ENCODE measurements at regions not wholly inside any gene's neighbourhood (a gene's known extent, or its start where the extent isn't known, plus 50 kb on each side); places are given as distances from the start of the nearest gene placed in this dataset.

DNA sequence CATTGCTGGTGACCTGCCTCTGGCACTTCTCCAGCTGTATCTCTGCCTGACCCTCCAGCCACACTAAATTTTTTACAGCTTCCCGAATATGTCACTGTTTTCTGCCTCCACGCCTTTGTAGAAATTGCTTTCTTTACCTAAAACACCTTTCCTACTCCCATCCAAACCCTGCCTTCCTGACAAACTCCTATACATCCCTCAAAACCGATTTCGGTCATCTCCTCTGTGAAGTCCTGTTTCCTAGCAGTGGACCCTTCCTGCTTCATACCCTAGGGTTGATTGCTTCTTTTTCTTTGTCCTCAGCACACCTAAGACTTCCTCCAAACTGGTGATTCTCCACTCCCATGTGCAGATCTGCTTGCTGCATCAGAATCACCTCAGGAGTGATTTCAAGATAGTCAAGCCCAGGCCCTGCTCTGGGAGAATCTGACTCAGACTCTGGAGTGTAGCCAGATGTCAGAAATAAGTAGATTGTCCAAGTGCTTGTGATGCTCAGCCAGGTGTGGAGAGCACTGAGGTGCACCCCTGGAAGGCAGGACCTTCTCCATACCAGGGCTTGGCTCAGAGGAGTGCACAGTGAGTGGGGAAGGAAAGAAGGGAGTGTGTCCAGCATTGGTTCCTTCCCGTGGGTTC, 184.2 kb downstream of the COPRS start:
- Histone ChIP-seq H3K4me1 (ENCODE audit: insufficient read depth, low read length) (no peaks in the 10 kb centered on the region), H3K4me3 (ENCODE audit: low read depth in 1 of 2, low read length in 2 of 2) (no peak overlapping the region), H3K27me3 (ENCODE audit: control insufficient read depth in 1 of 2, insufficient read depth in 2 of 2, low read length in 2 of 2) (peaks cover 0 to 4% of the 10 kb centered on the region in 2 donors), H3K27ac (ENCODE audit: low read depth, low read length) (no peak overlapping the region), H3K9ac (ENCODE audit: low read length) (no peak overlapping the region), H3K36me3 (ENCODE audit: insufficient read depth, low read length) (no peaks in the 10 kb centered on the region), H3K9me3 (ENCODE audit: low read length) (no peaks in the 10 kb centered on the region)

DNA sequence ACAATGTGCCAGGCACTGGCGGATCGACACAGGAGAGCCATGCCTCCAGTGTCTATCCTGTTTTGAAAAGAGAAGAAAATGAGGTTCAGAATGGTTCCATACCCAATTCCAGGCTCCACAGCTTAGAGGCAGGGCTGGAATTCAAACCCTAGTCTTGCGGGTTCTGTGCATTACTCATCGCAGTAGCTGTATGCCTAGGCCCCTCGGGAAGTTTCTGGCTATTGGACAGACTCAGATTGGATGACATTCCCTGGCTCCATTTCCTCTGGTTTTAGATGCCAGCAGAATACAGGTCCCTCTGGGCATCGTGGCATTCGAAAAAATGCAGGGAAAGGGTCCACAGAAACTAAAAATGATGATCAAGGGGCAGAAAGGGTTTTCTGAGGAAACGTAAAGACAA, 184.7 kb downstream of the COPRS start:
- Histone ChIP-seq H3K4me1 (ENCODE audit: insufficient read depth, low read length) (no peaks in the 10 kb centered on the region), H3K36me3 (ENCODE audit: insufficient read depth, low read length) (no peaks in the 10 kb centered on the region), H3K4me3 (ENCODE audit: low read depth in 1 of 2, low read length in 2 of 2) (no peak overlapping the region), H3K9ac (ENCODE audit: low read length) (no peak overlapping the region), H3K27ac (ENCODE audit: low read depth, low read length) (no peak overlapping the region), H3K9me3 (ENCODE audit: low read length) (no peaks in the 10 kb centered on the region), H3K27me3 (ENCODE audit: control insufficient read depth in 1 of 2, insufficient read depth in 2 of 2, low read length in 2 of 2) (peaks cover 0 to 4% of the 10 kb centered on the region in 2 donors)

DNA sequence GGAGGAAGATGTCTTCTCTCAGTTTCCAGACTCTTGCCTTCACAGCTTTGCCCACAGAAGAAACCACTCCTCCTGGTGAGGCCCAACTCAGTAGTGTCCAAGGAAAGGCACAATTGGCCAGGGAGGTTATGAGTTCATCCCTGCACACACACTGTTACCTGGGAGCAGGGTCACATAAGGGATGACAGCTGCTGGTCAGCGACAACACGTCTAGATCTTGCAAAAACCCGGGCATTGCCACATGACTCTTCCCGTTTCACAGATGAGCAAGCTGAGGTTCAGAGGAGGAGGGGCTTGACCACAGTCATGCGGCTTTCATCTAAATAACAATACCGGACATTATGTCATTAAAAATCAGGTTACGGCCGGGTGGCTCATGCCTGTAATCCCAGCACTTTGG, 186.0 kb downstream of the COPRS start:
- no peaks in the 10 kb centered on the region for H3K4me1 ChIP-seq (ENCODE audit: insufficient read depth, low read length)
- no peak overlapping the region for H3K9ac ChIP-seq (ENCODE audit: low read length)
- H3K4me3 ChIP-seq (ENCODE audit: low read depth in 1 of 2, low read length in 2 of 2): no peak overlapping the region
- no peaks in the 10 kb centered on the region for H3K9me3 ChIP-seq (ENCODE audit: low read length)
- no peaks in the 10 kb centered on the region for H3K36me3 ChIP-seq (ENCODE audit: insufficient read depth, low read length)
- peaks cover 0 to 4% of the 10 kb centered on the region in 2 donors for H3K27me3 ChIP-seq (ENCODE audit: control insufficient read depth in 1 of 2, insufficient read depth in 2 of 2, low read length in 2 of 2)
- H3K27ac ChIP-seq (ENCODE audit: low read depth, low read length): no peak overlapping the region

DNA sequence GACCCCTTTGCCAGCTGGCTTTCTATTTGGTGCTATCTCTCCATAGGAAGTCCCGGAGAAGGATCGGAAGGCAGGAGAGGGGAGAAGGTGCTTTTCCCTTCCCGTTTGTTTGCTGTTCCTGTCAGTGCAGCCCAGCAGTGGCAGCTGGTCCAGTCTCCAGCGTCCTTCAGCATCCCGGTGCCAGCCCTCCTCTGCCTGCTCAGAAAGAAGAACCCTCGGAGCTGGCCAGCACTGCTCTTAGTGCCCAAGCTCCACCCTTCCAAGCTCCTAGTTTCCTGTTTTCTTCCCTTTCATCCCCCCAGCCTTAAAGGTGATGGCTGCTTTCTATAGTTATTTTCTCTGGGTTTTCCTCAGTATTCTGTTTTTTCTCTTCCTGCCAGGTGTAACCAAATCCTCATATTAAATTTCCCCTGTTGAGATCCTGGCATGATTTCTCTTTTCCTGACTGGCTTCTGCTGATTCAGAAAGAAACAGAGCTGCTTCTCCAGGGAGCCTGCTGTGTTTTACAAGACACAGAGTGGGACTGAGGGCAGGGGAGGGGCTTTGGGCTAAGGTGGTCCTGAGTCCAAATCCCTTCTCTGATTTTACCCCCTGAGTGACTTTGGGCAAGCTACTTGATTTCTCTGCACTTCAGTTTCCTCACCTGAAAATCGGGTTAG, 186.8 kb downstream of the COPRS start:
- Histone ChIP-seq H3K27me3 (ENCODE audit: control insufficient read depth in 1 of 2, insufficient read depth in 2 of 2, low read length in 2 of 2) (peaks cover 0 to 4% of the 10 kb centered on the region in 2 donors), H3K9ac (ENCODE audit: low read length) (no peak overlapping the region), H3K36me3 (ENCODE audit: insufficient read depth, low read length) (no peaks in the 10 kb centered on the region), H3K4me1 (ENCODE audit: insufficient read depth, low read length) (no peaks in the 10 kb centered on the region), H3K9me3 (ENCODE audit: low read length) (no peaks in the 10 kb centered on the region), H3K27ac (ENCODE audit: low read depth, low read length) (no peak overlapping the region), H3K4me3 (ENCODE audit: low read depth in 1 of 2, low read length in 2 of 2) (no peak overlapping the region)

DNA sequence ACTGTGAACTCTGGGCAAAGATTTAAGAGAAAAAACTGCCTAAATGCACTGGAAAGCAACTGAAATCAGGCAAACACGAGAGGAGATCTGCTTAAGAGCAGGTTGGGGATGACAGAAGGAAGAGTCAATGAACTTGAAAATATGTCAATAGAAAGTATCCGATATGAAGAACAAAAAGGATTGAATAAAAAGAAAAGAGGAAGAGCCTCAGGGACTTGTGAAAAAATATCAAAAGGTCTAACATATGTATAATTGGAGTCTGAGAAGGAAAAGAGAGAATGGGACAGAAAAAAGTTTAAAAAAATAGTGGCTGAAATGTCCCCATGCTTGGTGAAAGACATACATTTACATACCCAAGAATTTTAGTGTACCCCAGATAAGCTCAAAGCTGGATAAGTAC, 195.5 kb downstream of the COPRS start:
- Histone ChIP-seq H3K9ac (ENCODE audit: low read length) (no peak overlapping the region), H3K36me3 (ENCODE audit: insufficient read depth, low read length) (no peaks in the 10 kb centered on the region), H3K4me1 (ENCODE audit: insufficient read depth, low read length) (no peaks in the 10 kb centered on the region), H3K27me3 (ENCODE audit: control insufficient read depth in 1 of 2, insufficient read depth in 2 of 2, low read length in 2 of 2) (no peaks in the 10 kb centered on the region), H3K9me3 (ENCODE audit: low read length) (peaks cover 9% of the 10 kb centered on the region), H3K27ac (ENCODE audit: low read depth, low read length) (no peak overlapping the region), H3K4me3 (ENCODE audit: low read depth in 1 of 2, low read length in 2 of 2) (no peak overlapping the region)

DNA sequence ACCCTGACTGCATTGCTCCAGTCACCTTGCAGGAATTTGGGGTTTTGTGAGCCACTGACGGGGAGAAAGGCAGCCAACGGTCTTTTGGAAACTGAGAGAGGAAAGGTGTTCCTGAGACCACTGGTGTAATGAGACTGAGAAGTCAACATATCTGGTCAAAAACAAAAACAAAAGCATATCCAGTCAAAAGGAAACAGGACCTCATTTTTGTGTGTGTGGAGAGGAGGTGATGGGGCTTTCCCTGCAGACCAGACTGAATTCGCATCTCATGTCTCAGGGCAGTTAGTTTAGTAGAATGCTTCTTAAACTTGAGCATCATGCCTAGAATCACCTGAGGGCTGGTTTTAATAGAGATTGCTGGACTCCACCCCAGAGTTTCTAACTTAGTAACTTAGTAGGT, 198.4 kb downstream of the COPRS start:
- Histone ChIP-seq H3K9me3 (ENCODE audit: low read length) (peaks cover 9% of the 10 kb centered on the region), H3K27ac (ENCODE audit: low read depth, low read length) (no peak overlapping the region), H3K9ac (ENCODE audit: low read length) (no peak overlapping the region), H3K4me1 (ENCODE audit: insufficient read depth, low read length) (no peaks in the 10 kb centered on the region), H3K36me3 (ENCODE audit: insufficient read depth, low read length) (no peaks in the 10 kb centered on the region), H3K27me3 (ENCODE audit: control insufficient read depth in 1 of 2, insufficient read depth in 2 of 2, low read length in 2 of 2) (no peaks in the 10 kb centered on the region), H3K4me3 (ENCODE audit: low read depth in 1 of 2, low read length in 2 of 2) (no peak overlapping the region)

DNA sequence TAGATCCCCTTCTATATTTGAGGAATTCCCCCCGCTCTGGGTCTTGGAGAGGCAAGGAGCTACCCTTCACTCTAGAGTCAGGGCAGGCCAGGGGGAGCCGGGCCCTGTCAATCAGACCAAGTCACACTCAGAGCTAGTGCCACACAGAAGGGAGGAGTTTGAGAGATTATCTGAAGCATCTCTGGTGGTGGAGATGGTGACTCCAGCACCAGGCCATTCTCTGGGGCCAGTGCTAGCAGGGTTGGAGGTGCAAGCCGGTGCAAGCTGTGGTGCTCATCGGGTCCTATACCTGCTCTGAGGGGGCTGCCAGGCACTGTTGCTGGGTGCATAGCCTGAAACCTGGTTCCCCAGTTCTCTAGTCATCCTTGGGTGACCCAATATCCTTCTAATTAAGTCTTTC, 201.2 kb downstream of the COPRS start:
- Histone ChIP-seq H3K9me3 (ENCODE audit: low read length) (no peaks in the 10 kb centered on the region), H3K27me3 (ENCODE audit: control insufficient read depth in 1 of 2, insufficient read depth in 2 of 2, low read length in 2 of 2) (no peaks in the 10 kb centered on the region), H3K36me3 (ENCODE audit: insufficient read depth, low read length) (no peaks in the 10 kb centered on the region), H3K9ac (ENCODE audit: low read length) (no peak overlapping the region), H3K27ac (ENCODE audit: low read depth, low read length) (no peak overlapping the region), H3K4me1 (ENCODE audit: insufficient read depth, low read length) (no peaks in the 10 kb centered on the region), H3K4me3 (ENCODE audit: low read depth in 1 of 2, low read length in 2 of 2) (no peak overlapping the region)

DNA sequence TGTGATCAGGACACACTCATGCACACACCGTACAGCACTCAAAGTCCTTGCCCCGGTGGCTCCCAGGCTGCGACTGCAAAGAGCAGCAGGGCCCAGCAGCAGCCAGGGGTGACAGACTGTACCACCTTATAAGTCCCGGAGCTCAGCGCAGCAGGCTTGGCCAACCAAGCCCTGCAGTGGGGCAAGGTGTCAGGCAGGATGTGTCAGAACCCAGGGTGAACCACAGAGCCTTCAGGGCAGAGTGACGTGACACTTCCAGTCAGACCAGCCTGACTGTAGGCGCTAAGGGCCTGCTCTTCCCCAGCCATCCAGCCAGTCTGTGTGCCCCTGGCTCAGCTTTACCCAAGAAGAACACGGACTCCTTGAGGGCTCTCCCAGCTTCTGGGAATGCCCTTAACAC, 204.1 kb downstream of the COPRS start:
- Histone ChIP-seq H3K4me3 (ENCODE audit: low read depth in 1 of 2, low read length in 2 of 2) (no peak overlapping the region), H3K9ac (ENCODE audit: low read length) (no peak overlapping the region), H3K27ac (ENCODE audit: low read depth, low read length) (no peak overlapping the region), H3K4me1 (ENCODE audit: insufficient read depth, low read length) (no peaks in the 10 kb centered on the region), H3K9me3 (ENCODE audit: low read length) (no peaks in the 10 kb centered on the region), H3K36me3 (ENCODE audit: insufficient read depth, low read length) (no peaks in the 10 kb centered on the region), H3K27me3 (ENCODE audit: control insufficient read depth in 1 of 2, insufficient read depth in 2 of 2, low read length in 2 of 2) (no peaks in the 10 kb centered on the region)

DNA sequence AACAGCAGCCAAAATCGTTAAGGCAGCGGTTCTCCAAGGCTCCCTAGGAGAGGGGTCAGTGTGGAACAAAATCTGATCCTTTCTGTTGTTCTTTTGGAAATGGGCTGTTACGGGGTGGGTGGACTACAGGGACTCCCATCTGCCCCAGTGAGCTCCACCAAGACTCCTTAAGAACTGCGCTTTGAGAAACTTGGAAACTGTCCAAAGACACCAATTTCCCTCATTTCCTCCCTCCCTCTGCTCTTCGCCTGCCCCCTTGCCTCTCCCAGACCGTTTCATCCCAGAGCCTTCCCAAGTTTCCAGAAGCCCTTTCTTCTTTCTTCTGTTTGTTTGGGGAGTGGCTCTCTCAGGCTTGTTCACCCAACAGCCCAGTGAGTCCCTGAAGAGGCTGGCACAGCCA, 205.4 kb downstream of the COPRS start:
- Histone ChIP-seq H3K27ac (ENCODE audit: low read depth, low read length) (no peak overlapping the region), H3K27me3 (ENCODE audit: control insufficient read depth in 1 of 2, insufficient read depth in 2 of 2, low read length in 2 of 2) (no peaks in the 10 kb centered on the region), H3K36me3 (ENCODE audit: insufficient read depth, low read length) (no peaks in the 10 kb centered on the region), H3K9me3 (ENCODE audit: low read length) (no peaks in the 10 kb centered on the region), H3K4me3 (ENCODE audit: low read depth in 1 of 2, low read length in 2 of 2) (no peak overlapping the region), H3K4me1 (ENCODE audit: insufficient read depth, low read length) (no peaks in the 10 kb centered on the region), H3K9ac (ENCODE audit: low read length) (no peak overlapping the region)

DNA sequence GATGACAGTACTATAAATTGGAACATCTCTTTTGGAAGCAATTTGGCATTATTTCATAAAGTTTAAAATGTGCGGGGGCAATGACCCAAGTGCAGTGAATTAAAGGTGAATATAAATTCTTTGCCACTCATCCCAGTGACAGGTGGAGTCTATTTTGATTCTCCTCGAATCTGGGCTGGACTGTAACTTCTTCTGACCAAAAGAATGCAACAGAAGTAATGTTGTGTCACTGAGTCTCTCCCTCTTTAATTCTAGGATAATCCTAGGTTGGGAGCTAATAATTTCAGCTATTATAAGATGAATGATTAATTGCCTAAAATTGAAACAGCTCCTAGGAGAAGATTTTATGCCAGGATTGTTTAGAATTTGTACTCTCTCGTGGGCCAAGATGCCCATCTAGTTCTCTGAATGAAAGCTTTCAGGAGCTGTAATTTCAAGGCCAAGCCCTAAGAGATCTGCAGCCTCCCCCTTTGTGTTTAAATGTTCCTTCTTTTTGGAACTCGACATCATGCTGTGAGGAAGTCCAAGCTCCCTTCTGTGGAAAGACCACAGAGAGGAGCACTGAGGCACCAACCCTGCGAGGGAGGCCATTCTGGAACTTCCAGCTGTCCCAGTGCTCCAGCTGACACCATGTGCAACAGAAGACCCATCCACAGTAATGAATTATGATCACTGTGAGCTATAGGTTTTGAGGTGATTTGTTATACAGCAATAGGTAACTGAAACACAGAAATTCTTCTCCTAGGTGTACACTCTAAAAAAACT, 208.1 kb downstream of the COPRS start:
- Histone ChIP-seq H3K27ac (ENCODE audit: low read depth, low read length) (no peak overlapping the region), H3K4me1 (ENCODE audit: insufficient read depth, low read length) (no peaks in the 10 kb centered on the region), H3K4me3 (ENCODE audit: low read depth in 1 of 2, low read length in 2 of 2) (no peak overlapping the region), H3K9me3 (ENCODE audit: low read length) (no peaks in the 10 kb centered on the region), H3K9ac (ENCODE audit: low read length) (no peak overlapping the region), H3K36me3 (ENCODE audit: insufficient read depth, low read length) (no peaks in the 10 kb centered on the region), H3K27me3 (ENCODE audit: control insufficient read depth in 1 of 2, insufficient read depth in 2 of 2, low read length in 2 of 2) (no peaks in the 10 kb centered on the region)

DNA sequence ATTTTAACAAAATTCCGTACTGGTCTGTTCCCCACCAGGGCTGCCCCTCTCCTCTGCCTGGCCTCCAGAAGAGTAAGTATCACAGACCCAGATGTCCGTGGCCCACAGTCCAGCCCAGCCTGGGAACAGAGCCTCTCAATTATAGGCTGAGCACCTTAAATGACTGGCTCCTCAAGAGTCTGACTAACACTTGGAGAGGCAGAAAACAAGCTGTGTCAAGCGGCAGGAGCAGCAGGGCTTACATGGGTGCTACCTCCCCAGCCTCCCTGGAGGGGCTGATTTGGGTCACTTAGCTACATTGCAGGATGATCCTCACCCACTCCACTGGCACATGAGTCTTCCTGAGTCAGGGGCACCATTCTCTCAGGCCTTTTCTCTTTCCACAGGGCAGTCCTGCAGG, 209.7 kb downstream of the COPRS start:
- H3K27ac ChIP-seq (ENCODE audit: low read depth, low read length): no peak overlapping the region
- H3K4me3 ChIP-seq (ENCODE audit: low read depth in 1 of 2, low read length in 2 of 2): no peak overlapping the region
- H3K9me3 ChIP-seq (ENCODE audit: low read length): no peaks in the 10 kb centered on the region
- no peaks in the 10 kb centered on the region for H3K36me3 ChIP-seq (ENCODE audit: insufficient read depth, low read length)
- H3K27me3 ChIP-seq (ENCODE audit: control insufficient read depth in 1 of 2, insufficient read depth in 2 of 2, low read length in 2 of 2): no peaks in the 10 kb centered on the region
- no peaks in the 10 kb centered on the region for H3K4me1 ChIP-seq (ENCODE audit: insufficient read depth, low read length)
- no peak overlapping the region for H3K9ac ChIP-seq (ENCODE audit: low read length)

All from muscle layer of colon (tissue), 2 donors.